GM19467 (cell line): ENCODE measurements at regions not wholly inside any gene's neighbourhood (a gene's known extent, or its start where the extent isn't known, plus 50 kb on each side); places are given as distances from the start of the nearest gene placed in this dataset.
"Not testable (repeated sequence)": the region's sequence is repeated elsewhere in the genome, so short reads cannot be mapped to it uniquely, and the experiment has no call there.

Experiments
- ATAC-seq: cut with Tn5 transposase; IDR thresholded peaks from one replicate; pipeline ENCODE4 v1.9.1; 2021; ENCODE audit warnings: mild to moderate bottlenecking, moderate library complexity; ENCODE audit not compliant: unreplicated experiment

GRCh38 chr5:116747881-116748280, 173.3 kb upstream of the SEMA6A start:
- ATAC-seq, result no peak

DNA sequence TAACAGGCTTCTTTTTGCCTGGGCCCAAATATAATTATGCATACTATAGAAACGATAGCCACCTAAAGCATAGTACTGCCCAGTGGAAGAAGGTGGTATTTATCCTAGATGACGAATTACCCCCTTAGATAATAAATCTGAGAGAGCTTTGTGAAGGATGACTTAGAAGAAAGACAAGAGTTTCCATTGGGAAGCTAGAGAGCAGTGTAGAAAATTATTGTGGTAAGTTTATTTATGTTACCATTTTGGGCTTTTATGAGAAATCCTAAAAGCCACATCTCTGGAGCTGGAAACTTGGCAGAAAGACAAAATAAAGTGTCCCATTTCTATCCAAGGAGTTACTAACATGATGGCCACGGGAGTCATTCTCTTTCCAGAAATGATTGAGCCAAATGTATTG, 172.0 kb upstream of the SEMA6A start:
- no peak for ATAC-seq

DNA sequence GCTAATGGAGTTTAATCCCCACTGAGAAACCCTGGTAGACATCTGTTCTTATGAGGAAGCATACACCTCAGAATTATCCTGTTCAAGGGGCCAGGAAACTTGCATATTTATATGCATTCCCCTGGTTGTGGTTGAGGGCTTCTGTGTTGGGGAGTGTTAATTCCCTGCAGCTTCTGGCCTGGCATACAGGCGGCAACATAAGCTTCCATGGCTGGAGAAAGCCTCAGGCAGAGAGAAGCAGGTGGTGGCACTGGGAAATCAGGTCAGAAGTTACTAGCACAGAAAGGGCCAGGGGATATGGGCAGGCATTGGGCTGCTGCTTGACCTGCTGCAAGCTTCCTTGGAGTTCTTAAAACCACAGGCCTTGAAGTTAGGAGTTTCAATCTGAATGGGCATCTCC, 166.1 kb upstream of the SEMA6A start:
- no peak for ATAC-seq

GRCh38 chr5:116739571-116739970, 164.9 kb upstream of the SEMA6A start:
- no peak for ATAC-seq

DNA sequence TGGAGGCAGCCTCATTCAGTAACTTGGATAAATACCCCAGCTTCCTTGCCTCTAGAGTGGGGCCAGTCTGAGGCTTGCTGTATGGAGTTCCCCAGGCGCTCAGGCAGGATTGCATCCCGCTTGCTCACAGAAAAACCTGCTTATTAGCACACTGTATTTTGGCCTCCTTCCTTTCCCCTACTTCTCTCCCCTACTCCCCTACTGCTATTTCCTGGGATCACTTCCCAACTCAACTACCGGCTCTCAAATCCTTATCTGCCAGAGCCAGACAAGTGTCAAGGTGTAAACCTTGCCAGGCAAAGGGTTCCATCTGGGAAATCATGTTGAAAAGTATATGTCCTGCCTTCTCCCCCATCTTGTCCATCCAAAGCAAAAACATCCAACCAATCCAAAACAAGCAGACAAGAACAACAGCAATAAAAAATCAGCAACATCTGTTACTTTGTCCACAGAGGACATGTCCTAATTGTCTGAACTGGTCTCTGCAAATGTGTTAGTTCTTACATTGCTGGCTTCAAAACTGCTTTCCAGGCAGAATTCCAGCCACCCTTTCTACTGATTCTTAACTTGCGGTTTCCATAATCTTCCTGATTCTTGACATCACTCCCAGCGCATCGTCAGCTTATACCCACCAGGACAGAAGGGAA, 164.1 kb upstream of the SEMA6A start:
- no peak for ATAC-seq

DNA sequence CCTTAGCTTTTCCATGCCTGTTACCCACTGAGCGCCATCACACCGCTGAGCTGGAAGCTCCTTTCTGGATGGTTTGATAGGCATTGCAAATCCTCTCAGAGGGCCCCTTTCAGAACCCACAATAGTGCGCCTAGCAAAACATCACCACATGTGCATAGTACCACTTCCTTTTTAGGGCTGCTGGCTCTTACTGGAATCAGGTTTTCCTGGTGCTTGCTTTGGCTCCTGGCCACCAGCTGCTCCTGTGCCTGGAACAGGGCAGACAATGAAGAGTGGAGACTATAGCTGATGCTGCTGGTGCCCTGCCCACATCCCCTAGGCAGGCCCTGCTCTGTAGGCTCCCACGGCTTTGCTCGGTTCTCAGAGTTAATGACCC, 163.6 kb upstream of the SEMA6A start:
- no peak for ATAC-seq

GRCh38 chr5:116736671-116737070, 162.0 kb upstream of the SEMA6A start:
- no peak for ATAC-seq

- ATAC-seq, result no peak
Observed at GRCh38 chr5:116733991-116734975, 159.7 kb upstream of the SEMA6A start.

GRCh38 chr5:116732591-116732990, 158.0 kb upstream of the SEMA6A start:
- no peak for ATAC-seq

DNA sequence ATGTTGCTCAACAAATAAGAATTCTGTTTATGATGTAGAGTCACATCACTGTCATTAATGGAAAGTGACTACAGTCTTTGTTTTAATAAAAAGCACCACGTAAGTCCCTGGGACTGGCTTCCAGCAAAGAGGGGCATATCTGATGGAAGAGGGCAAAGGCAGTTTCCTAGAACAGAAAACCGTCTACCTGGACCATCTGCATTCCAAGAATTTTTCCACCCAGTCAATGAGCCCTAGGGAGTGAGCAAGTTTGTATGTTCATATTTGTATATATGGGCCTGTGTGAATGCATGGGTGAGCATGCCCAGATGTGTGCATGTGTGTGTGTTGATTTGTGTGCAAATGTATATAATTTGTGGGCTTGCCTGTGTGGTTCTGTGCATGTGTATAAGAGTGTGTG, 156.8 kb upstream of the SEMA6A start:
- ATAC-seq, result no peak

GRCh38 chr5:116730706-116731105, 156.1 kb upstream of the SEMA6A start:
- no peak for ATAC-seq

DNA sequence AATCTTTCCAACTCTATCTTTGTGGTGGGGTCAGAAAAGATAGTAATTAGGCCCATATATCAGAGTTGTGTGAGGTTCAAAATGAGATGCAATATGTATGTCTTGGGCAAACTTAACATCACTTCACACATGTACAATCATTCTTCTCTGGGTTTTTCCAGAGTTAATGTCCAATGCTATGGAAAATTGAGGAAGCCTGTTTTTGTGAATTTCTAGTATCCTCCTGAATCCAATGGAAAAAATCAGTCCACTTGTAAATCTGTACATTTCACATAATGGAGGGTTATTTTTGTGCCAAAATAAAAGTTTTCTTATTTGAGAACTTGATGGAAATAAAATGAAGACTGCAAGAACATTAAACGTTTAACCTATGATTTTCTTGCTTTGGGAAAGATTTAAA, 155.6 kb upstream of the SEMA6A start:
- ATAC-seq, result no peak

DNA sequence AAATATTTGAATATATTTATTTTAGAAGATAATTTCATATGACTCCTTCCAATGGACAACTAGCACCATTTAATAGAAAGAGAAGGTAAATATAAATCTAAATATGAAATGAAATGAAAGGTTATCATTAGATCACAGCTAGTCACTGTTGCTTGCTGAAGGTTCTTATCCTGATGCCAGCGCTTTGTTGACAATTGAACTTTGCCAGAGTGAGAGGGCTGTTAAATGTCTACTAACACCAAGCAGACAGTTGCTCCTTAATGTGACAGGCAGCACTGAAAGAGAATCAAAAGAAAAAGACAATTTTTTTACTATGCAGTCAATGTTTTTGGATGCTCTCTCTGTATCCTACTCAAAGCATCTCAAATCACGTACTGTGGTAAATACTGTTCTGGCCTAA, 152.6 kb upstream of the SEMA6A start:
- no peak for ATAC-seq

GRCh38 chr5:116726180-116726579, 151.6 kb upstream of the SEMA6A start:
- ATAC-seq, result not testable (repeated sequence)

DNA sequence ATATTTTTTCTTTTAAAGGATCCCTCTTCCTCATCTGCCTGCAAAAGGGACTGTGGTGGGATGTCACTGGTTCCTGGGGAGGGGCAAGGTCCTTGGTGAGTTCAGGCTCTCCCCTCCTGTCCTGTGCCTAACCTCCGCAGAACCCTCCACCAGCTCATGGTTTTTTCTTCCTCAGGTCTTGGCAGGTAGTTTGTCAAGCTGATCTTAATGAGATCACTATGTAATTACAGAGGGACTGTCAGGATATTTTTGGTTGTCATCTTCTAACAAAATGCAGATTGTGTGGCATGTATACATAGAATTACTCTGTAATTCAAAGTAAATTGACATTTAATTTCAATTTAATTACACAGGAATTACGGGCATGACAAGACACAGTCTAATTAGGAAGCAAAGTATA, 150.3 kb upstream of the SEMA6A start:
- no peak for ATAC-seq

- no peak for ATAC-seq
Observed at GRCh38 chr5:116722651-116723050, 148.0 kb upstream of the SEMA6A start.

- ATAC-seq, result no peak
Observed at GRCh38 chr5:116719106-116719505, 144.5 kb upstream of the SEMA6A start.

- ATAC-seq, result no peak
Observed at GRCh38 chr5:116718317-116718716, 143.7 kb upstream of the SEMA6A start.

DNA sequence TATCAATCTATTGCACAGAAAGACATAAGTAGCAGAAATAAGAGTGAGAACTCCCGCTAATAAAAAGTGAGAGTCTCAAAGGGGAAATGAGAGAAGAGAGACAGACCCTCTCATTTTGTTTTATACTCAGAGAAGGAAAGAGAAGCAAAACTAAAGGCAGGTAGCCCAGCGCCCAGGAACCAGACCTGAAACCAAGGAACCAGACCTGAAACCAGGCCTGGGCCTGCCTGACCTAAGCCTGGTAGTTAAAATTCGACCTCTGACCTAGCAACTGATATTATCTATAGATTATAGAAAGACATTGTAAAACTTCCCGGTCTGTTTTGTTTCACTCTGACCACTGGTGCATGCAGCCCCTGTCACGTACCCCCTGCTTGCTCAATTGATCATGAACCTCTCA, 134.5 kb upstream of the SEMA6A start:
- no peak for ATAC-seq

- not testable (repeated sequence) for ATAC-seq
Observed at GRCh38 chr5:116705121-116705519, 130.5 kb upstream of the SEMA6A start.

- ATAC-seq, result no peak
Observed at GRCh38 chr5:116703941-116704340, 129.3 kb upstream of the SEMA6A start.

GRCh38 chr5:116703328-116703727, 128.7 kb upstream of the SEMA6A start:
- no peak for ATAC-seq
